NCI-H82 treated with DMSO at 0.1 percent for 48 hours (cell line): ENCODE measurements at regions not wholly inside any gene's neighbourhood (a gene's known extent, or its start where the extent isn't known, plus 50 kb on each side); places are given as distances from the start of the nearest gene placed in this dataset.
"Not testable (repeated sequence)": the region's sequence is repeated elsewhere in the genome, so short reads cannot be mapped to it uniquely, and the experiment has no call there.

Experiments used
- DNase-seq: peaks from one replicate; lab custom pipeline; 2025; ENCODE audit not compliant: unreplicated experiment; lab: John Stamatoyannopoulos, UW

- no peak for DNase-seq
These were observed 527.0 kb downstream of the RAB28 start for GRCh38 chr4:12957108-12957507.

- DNase-seq = no peak
These were observed 528.1 kb downstream of the RAB28 start for GRCh38 chr4:12956026-12956425.

DNA sequence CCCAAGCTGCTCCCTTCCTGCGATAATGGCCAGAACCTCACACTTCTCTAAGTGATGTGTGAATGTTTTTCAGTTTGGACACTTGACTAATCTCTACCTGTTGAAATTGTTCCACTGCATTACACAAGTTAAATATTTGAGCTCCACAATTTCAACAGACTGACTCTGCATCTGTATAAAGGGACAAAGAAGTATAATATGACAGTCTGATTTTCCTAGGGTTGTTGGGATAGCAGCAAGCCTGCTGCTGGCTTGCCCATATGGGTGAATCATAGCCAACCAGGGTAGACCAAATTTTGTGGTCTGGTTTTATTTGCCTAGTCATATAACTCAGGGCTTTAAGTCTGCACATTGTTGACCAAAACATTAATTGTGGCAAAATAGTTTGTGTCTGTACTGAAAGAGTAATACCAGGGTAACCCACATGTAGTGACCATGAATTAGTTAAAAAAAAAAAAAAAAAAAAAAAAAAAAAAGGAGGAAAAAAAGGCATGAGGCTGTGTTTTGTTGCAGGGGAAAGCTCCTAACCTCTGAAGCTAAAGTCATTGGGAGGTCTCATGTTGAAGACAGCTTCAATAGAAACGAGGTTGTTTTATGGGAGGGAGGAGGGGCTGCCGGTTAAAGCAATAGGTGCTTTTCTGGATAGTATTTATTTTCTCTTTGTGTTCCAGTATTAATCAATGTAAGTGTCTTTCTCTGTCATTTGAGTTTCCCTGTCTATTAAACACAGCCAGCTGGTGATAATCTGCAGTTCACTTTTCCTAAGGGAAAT, 534.2 kb downstream of the RAB28 start:
- DNase-seq = no peak

- DNase-seq = no peak
These were observed 541.1 kb downstream of the RAB28 start for GRCh38 chr4:12943069-12943468.

DNA sequence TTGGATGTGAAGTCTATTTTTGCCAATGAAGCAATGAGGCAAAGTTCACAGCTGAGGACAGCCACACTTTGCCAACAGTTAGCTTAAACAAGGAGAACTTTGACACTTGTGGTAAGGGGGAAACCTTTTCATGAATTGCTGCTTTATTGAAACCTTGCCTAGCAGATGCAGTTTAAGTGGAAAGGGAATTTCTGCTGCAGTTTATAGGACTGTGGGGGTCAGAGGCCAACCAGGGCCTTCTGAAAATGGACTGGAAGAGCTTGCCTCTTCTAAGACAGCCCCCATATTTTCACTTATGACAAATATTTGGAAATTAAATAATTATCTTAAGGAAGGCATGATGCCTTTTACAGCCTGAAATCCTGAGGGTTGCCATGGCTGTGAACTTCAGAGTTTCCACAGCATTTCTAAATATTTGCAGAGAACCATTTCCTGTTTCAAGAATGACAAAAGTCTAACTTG, 550.3 kb downstream of the RAB28 start:
- DNase-seq = no peak

DNA sequence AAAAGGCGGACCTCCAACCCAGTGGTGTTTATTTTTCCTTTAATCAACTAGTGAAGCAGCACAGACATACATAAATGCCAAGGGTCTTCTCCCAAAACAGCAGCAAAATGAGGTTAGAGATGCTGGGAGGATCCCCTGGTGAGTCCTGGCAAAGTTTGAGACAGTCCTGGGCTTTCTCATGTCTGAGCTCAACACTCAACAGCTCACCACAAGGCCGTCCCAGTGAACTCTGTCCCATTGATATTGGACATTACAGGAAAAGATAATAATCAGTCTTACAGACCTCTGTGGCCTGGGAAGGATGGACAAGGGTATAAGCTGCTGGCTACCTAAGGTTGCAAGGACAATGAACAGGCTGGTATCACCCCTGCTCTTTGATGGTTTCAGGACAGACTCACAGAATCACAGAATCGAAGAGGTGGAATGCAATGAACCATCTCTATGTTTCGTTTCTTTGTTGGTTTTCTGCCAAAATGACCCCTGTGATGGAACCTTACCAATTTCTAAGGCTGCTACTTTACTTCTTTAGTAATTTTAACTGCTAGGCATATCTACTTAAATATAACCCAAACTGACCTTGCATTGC, 551.8 kb downstream of the RAB28 start:
- DNase-seq = no peak

DNA sequence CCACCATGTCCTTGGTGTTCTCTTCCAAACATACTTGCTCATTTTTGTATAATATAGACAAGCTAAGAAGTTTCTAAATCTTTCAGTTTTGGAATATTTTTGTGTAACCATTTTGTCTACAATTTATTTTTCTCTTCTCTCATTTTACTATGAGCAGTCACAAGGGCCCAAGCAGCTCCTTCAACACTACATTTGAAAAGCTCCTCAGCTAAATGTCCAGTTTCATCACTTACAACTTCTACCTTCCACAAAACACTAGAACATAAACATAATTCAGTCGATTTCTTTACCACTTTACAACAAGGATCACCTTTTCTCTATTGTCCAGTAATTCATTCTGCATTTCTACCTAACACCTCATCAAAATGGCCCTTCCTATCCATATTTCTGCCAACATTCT, 554.4 kb downstream of the RAB28 start:
- DNase-seq = no peak

DNA sequence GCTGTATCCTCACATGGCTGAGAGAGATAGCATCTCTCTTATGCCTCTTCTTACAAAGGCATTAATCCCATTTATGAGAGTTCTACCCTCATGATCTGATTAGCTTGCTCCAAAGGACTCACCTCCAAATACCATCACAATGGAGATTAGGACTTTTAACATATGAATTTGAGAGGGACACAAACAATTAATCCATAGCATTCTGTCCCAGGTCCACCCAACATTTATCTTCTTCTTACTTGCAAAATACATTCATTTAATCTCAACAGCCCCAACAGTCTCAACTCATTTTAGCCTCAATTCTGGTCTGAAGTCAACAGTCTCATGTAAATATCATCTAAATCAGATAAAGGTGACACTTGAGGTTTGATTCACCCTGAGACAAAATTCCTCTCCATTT, 555.4 kb downstream of the RAB28 start:
- peak; percentile 13 for DNase-seq

- DNase-seq = no peak
These were observed 557.7 kb downstream of the RAB28 start for GRCh38 chr4:12926189-12927066.

DNA sequence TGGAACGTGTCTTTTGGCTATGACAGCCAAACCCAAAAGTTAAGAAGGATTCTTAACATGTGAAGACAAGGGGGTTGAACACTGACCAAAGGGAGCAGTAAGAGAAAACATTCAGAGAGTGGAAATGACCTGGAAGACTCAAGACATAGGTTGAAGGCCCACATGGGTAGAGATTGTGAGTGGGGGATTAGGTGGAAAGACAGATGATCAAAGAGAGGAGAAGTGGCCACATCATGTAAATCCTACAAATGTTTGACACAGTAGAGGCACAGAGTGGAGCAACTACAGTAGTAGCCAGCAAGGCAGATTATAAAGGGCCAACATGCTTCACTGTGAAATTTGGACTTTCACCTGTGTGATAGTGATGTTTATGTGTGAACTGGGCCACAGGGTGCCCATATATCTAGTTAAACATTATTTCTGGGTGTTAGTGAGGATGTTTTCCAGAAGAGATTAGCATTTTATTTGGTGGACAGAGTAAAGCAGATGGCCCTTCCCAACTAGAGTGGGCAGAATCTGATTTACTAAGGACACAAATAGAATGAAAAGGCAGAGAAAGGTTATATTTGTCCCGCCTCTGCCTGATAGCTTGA, 559.3 kb downstream of the RAB28 start:
- no peak for DNase-seq

- no peak for DNase-seq
These were observed 559.9 kb downstream of the RAB28 start for GRCh38 chr4:12924253-12924652.

- DNase-seq = no peak
These were observed 571.2 kb downstream of the RAB28 start for GRCh38 chr4:12912896-12913418.

GRCh38 chr4:12911750-12912358, 572.3 kb downstream of the RAB28 start:
- no peak for DNase-seq

- DNase-seq = not testable (repeated sequence)
These were observed 580.5 kb downstream of the RAB28 start for GRCh38 chr4:12903640-12904039.

- DNase-seq = no peak
These were observed 581.4 kb downstream of the RAB28 start for GRCh38 chr4:12902735-12903134.

DNA sequence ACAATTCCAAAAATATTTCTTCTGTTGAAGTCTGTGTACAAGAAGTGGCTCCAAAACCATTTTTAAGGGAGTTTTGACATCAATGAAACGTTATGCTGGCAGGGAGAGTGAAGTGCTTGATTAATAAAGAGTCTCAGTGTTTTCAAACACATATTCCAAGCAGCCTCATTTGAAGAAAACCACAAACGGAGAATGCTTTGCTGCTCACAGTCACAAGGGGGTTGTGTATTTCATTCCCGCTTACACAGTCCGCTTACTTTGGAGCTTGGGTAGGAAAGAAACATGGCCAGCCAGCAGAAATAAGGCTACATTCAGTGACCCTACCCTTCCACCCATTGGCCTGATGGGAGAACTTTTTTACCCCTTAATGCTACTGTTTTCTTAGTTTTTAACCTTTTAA, 586.2 kb downstream of the RAB28 start:
- DNase-seq = no peak

DNA sequence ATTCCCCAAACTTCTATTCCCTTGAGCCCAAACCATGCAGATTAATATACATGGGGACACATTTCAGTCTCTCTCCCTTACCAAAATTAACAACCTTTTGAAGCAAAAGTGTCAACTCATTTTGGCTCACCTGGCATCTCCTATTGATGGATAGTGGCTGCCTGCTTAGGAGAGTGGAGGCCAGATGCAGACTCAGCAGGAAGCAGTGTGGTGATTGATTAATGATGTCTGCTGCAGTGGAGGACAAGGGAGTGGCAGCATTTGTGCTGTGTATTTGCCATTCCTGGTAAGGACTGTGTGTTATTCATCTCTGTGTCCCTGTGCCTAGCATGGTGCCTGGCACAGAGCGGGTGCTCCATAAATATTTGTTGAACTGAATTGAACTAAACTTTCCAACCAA, 590.1 kb downstream of the RAB28 start:
- DNase-seq = no peak

- no peak for DNase-seq
These were observed 595.1 kb downstream of the RAB28 start for GRCh38 chr4:12889054-12889453.

DNA sequence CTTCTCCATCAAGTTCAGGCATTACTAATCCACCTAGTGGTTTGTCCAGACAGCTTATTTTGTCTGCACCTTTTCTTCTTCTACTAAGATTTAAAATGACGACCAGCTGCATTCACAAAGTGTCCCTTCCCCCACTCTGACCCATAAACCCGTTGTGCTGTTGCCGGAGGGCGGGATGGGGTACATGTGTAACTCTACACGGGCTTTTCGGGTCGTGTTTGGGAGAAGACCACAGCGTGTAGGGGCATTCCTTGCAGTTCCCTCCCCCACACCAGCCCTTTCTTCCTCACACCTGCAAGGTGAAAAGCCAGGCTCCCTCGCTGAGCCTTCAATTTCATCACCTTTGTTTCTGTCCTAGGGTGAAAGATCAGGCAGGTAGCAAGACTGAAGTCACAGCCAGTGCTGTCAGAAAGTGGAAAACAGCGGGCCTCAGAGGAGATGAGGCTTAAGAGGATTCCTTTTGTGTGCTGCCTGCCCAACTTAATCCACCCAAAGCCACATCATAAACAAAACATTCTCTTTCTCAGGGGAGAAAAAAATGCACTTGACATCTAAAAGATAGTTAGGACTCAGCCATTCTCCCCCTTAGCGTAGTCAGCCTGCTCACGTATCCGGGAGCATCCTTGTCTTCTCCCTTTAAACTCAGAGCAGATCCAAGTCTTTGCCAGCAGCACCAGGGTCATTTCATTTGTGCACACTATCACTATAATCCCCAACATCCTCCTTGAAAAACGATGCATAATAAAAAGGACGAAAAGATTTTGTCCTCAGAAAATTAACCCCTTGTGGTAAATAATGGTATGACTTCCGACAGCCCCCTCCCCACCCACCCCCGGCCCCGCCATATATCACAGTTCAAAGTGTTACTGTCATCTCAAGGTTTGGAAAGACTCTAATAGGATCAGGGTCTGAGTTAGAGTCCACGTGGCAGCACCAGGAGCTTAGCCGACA, 599.0 kb downstream of the RAB28 start:
- peak; percentile 57 for DNase-seq
